PFSK-1 (cell line): ENCODE measurements at regions not wholly inside any gene's neighbourhood (a gene's known extent, or its start where the extent isn't known, plus 50 kb on each side); places are given as distances from the start of the nearest gene placed in this dataset.

ENCODE experiments used
- POLR2AphosphoS5 ChIP-seq: IDR thresholded peaks from 2 replicates; pipeline ENCODE4 v1.6.1; 2012; ENCODE audit warnings: low read depth, mild to moderate bottlenecking, control low read depth, low read length, moderate library complexity
- TF ChIP-seq, protein P1 (sequence below), 2 experiments: IDR thresholded peaks; 2 replicates each; pipeline versions ENCODE4 v1.6.1 to v1.8.0; 2011 to 2012; ENCODE audit warnings: low read depth in 2 of 2, low read length in 2 of 2, control low read depth in 1 of 2, inconsistent platforms in 1 of 2, mild to moderate bottlenecking in 1 of 2, moderate library complexity in 1 of 2; ENCODE audit not compliant: insufficient read depth in 1 of 2

DNA sequence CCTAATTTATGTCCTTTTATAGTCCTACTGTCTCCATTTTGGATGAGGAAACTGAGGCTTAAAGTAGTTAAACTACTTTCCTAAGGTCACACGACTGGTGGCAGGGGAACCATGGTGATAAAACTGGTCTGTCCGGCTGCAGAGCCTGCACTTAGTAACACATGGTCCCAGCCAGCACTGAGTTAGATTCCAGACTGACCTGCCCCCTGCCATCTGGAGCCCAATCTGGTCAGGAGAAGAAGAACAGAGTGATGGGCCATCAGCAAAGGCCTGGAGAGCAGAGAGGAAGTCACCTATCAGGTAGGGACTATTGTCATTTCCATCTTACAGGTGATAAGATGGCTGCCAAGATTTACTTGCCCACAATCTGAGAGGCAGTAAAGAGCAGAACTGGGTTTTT lies 86.6 kb upstream of the SLC25A48 start:
- TF ChIP-seq POLR2AphosphoS5: no peak
- TF ChIP-seq, protein P1, sequence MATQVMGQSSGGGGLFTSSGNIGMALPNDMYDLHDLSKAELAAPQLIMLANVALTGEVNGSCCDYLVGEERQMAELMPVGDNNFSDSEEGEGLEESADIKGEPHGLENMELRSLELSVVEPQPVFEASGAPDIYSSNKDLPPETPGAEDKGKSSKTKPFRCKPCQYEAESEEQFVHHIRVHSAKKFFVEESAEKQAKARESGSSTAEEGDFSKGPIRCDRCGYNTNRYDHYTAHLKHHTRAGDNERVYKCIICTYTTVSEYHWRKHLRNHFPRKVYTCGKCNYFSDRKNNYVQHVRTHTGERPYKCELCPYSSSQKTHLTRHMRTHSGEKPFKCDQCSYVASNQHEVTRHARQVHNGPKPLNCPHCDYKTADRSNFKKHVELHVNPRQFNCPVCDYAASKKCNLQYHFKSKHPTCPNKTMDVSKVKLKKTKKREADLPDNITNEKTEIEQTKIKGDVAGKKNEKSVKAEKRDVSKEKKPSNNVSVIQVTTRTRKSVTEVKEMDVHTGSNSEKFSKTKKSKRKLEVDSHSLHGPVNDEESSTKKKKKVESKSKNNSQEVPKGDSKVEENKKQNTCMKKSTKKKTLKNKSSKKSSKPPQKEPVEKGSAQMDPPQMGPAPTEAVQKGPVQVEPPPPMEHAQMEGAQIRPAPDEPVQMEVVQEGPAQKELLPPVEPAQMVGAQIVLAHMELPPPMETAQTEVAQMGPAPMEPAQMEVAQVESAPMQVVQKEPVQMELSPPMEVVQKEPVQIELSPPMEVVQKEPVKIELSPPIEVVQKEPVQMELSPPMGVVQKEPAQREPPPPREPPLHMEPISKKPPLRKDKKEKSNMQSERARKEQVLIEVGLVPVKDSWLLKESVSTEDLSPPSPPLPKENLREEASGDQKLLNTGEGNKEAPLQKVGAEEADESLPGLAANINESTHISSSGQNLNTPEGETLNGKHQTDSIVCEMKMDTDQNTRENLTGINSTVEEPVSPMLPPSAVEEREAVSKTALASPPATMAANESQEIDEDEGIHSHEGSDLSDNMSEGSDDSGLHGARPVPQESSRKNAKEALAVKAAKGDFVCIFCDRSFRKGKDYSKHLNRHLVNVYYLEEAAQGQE (IDR thresholded peaks at IDR 0.05; ENCODE audit: insufficient read depth in 1 of 2, low read depth in 2 of 2, low read length in 2 of 2): no peak
